ENCODE measurements at regions not wholly inside any gene's neighbourhood (a gene's known extent, or its start where the extent isn't known, plus 50 kb on each side); places are given as distances from the start of the nearest gene placed in this dataset.
"Not testable (repeated sequence)": the region's sequence is repeated elsewhere in the genome, so short reads cannot be mapped to it uniquely, and the experiment has no call there.

DNA sequence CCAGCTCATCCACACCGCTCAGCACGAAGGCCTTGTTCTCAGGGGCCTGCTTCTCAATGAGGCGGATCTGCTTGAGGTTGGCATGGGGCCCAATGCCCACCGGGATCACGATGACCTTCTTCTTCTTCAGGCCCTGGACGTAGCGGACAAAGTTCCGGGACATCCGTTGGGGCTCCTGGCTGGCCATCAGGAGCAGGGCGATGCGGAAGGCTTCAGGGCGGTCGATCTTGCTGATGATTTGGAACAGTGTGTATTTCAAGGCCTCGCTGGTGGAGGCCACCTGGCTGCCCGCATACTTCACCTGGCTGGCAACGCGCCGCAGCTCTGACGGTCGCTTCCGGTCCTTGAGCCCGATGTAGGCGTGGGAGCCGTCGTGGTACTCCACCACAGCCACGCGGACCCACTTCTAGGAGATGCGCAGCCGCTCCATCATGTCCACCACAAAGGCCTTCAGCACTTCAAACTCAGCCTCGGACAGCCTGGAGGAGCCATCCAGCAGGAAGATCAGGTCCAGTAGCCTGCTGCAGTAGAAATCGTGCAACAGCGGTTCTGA lies 105.0 kb upstream of the CCT8L2 start:
- H3K4me2 ChIP-seq (ENCODE audit: insufficient read depth, low read length); H3K9me3 ChIP-seq (replicated peaks; ENCODE audit: control insufficient read depth, insufficient read depth, low read length); H4K20me1 ChIP-seq (replicated peaks; ENCODE audit: control insufficient read depth, extremely low read depth, insufficient read depth, low read length); intact Hi-C loops (cut with micrococcal nuclease); H3K4me3 ChIP-seq (replicated peaks in 1 of 3; ENCODE audit: insufficient read depth in 1 of 3, low read depth in 1 of 3, low read length in 3 of 3); FAIRE-seq; H3K9ac ChIP-seq (replicated peaks; ENCODE audit: extremely low read depth, insufficient read depth, low read length); H2AFZ ChIP-seq (ENCODE audit: low read depth, low read length); H3K9me1 ChIP-seq (replicated peaks; ENCODE audit: control insufficient read depth, extremely low read depth, insufficient read depth, low read length); H3K27ac ChIP-seq (ENCODE audit: insufficient read depth, low read depth, low read length); dilution Hi-C loops (cut with MboI; ENCODE audit: extremely low pct_ligation_motif_present, low sequenced_read_pairs); H3K36me3 ChIP-seq (ENCODE audit: control insufficient read depth in 2 of 2, extremely low read depth in 1 of 2, insufficient read depth in 2 of 2, low read length in 2 of 2); H3K4me1 ChIP-seq (ENCODE audit: control insufficient read depth, extremely low read depth, insufficient read depth, low read length); H3K27me3 ChIP-seq (ENCODE audit: control insufficient read depth in 2 of 2, insufficient read depth in 2 of 2, low read length in 2 of 2); BruUV-seq (replicated peaks); H3K79me2 ChIP-seq (ENCODE audit: control insufficient read depth, insufficient read depth, low read length); DNase-seq (ENCODE audit: low read depth, low spot score); POLR2A ChIA-PET; CTCF ChIA-PET: not testable (repeated sequence)

DNA sequence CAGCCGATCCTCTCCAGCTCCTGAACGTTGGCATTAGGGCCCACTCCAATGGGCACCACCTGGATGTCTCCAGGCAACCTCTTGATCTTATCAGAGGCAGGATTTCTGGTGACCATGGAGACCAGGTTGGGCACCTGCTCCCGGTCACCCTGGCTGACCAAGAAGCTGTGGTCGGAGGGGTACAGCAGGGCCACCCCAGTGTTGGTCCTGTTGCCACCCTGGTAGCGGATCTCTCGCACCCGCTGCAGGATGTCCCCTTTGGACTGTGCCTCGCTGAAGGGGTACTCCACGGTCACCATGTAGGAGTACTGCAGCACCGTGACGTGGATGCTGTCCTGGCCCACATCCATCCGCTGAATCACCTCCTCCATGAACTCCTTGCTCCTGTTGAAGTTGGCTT lies 104.3 kb upstream of the CCT8L2 start:
- H3K9me3 ChIP-seq (replicated peaks; ENCODE audit: control insufficient read depth, insufficient read depth, low read length); H4K20me1 ChIP-seq (replicated peaks; ENCODE audit: control insufficient read depth, extremely low read depth, insufficient read depth, low read length); H2AFZ ChIP-seq (ENCODE audit: low read depth, low read length); H3K9me1 ChIP-seq (replicated peaks; ENCODE audit: control insufficient read depth, extremely low read depth, insufficient read depth, low read length); H3K36me3 ChIP-seq (ENCODE audit: control insufficient read depth in 2 of 2, extremely low read depth in 1 of 2, insufficient read depth in 2 of 2, low read length in 2 of 2); intact Hi-C loops (cut with micrococcal nuclease); H3K4me1 ChIP-seq (ENCODE audit: control insufficient read depth, extremely low read depth, insufficient read depth, low read length); CTCF ChIA-PET; H3K9ac ChIP-seq (replicated peaks; ENCODE audit: extremely low read depth, insufficient read depth, low read length); H3K27ac ChIP-seq (ENCODE audit: insufficient read depth, low read depth, low read length); H3K27me3 ChIP-seq (ENCODE audit: control insufficient read depth in 2 of 2, insufficient read depth in 2 of 2, low read length in 2 of 2); BruUV-seq (replicated peaks); FAIRE-seq; DNase-seq (ENCODE audit: low read depth, low spot score); POLR2A ChIA-PET; H3K4me2 ChIP-seq (ENCODE audit: insufficient read depth, low read length); H3K4me3 ChIP-seq (replicated peaks in 1 of 3; ENCODE audit: insufficient read depth in 1 of 3, low read depth in 1 of 3, low read length in 3 of 3); H3K79me2 ChIP-seq (ENCODE audit: control insufficient read depth, insufficient read depth, low read length); dilution Hi-C loops (cut with MboI; ENCODE audit: extremely low pct_ligation_motif_present, low sequenced_read_pairs): not testable (repeated sequence)

DNA sequence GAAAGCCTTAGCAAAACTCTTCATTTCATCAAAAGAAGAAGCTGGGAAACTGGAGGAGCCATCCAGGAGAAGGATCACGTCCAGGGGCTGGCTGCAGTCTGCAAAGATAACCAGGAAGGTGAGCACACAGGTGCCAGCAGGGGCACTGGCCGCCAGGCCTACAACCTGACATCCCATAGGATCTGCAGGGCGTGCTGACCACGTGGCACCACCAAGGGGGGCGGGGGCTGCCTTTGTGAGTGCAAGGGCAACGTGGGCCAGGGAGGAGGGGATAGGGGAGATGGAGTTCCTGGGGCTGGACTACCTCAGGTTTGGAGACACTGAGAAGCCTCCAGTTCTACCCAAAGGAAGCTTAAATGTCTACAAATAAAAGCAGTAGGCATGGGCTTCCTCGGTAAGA lies 102.7 kb upstream of the CCT8L2 start:
- Histone ChIP-seq H3K36me3 (ENCODE audit: control insufficient read depth in 2 of 2, extremely low read depth in 1 of 2, insufficient read depth in 2 of 2, low read length in 2 of 2) (no peaks in the 10 kb centered on the region), H3K4me2 (ENCODE audit: insufficient read depth, low read length) (no peak overlapping the region), H3K9me3 (replicated peaks; ENCODE audit: control insufficient read depth, insufficient read depth, low read length) (peaks cover 2% of the 10 kb centered on the region), H3K79me2 (ENCODE audit: control insufficient read depth, insufficient read depth, low read length) (no peaks in the 10 kb centered on the region), H3K4me3 (replicated peaks in 1 of 3; ENCODE audit: insufficient read depth in 1 of 3, low read depth in 1 of 3, low read length in 3 of 3) (no peak overlapping the region), H3K9ac (replicated peaks; ENCODE audit: extremely low read depth, insufficient read depth, low read length) (no peak overlapping the region), H3K4me1 (ENCODE audit: control insufficient read depth, extremely low read depth, insufficient read depth, low read length) (no peaks in the 10 kb centered on the region), H3K27me3 (ENCODE audit: control insufficient read depth in 2 of 2, insufficient read depth in 2 of 2, low read length in 2 of 2) (no peaks in the 10 kb centered on the region), H3K27ac (ENCODE audit: insufficient read depth, low read depth, low read length) (no peak overlapping the region), H3K9me1 (replicated peaks; ENCODE audit: control insufficient read depth, extremely low read depth, insufficient read depth, low read length) (no peaks in the 10 kb centered on the region), H4K20me1 (replicated peaks; ENCODE audit: control insufficient read depth, extremely low read depth, insufficient read depth, low read length) (no peaks in the 10 kb centered on the region), H2AFZ (ENCODE audit: low read depth, low read length) (no peak overlapping the region)
- no peak for FAIRE-seq
- no peak for DNase-seq (ENCODE audit: low read depth, low spot score)
- dilution Hi-C loops (cut with MboI; ENCODE audit: extremely low pct_ligation_motif_present, low sequenced_read_pairs) (no loop called here), intact Hi-C loops (cut with micrococcal nuclease) (no loop called here)
- BruUV-seq (replicated peaks) = no TSS peak
- TF ChIP-seq MYC (IDR thresholded peaks at IDR 0.05; ENCODE audit: low read depth, low read length) (no peak), JUN (IDR thresholded peaks at IDR 0.05; ENCODE audit: borderline replicate concordance, insufficient read depth, insufficient read length, low read depth) (no peak), EZH2 (IDR thresholded peaks at IDR 0.05; ENCODE audit: borderline replicate concordance, low read depth, low read length, severe bottlenecking) (no peak), FOS (IDR thresholded peaks at IDR 0.05; ENCODE audit: borderline replicate concordance, insufficient read depth, low read length) (no peak), POLR2A (IDR thresholded peaks at IDR 0.05; ENCODE audit: low read depth, low read length) (no peak), POLR2AphosphoS5 (IDR thresholded peaks at IDR 0.05; ENCODE audit: insufficient read depth, low read depth, low read length) (no peak), GATA2 (IDR thresholded peaks at IDR 0.05; ENCODE audit: insufficient read depth, insufficient read length, low read depth, low read length) (no peak)
- TF ChIP-seq, protein P1, sequence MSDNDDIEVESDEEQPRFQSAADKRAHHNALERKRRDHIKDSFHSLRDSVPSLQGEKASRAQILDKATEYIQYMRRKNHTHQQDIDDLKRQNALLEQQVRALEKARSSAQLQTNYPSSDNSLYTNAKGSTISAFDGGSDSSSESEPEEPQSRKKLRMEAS (IDR thresholded peaks at IDR 0.05; ENCODE audit: insufficient read depth, insufficient read length) = no peak
- TF ChIP-seq, protein P2, sequence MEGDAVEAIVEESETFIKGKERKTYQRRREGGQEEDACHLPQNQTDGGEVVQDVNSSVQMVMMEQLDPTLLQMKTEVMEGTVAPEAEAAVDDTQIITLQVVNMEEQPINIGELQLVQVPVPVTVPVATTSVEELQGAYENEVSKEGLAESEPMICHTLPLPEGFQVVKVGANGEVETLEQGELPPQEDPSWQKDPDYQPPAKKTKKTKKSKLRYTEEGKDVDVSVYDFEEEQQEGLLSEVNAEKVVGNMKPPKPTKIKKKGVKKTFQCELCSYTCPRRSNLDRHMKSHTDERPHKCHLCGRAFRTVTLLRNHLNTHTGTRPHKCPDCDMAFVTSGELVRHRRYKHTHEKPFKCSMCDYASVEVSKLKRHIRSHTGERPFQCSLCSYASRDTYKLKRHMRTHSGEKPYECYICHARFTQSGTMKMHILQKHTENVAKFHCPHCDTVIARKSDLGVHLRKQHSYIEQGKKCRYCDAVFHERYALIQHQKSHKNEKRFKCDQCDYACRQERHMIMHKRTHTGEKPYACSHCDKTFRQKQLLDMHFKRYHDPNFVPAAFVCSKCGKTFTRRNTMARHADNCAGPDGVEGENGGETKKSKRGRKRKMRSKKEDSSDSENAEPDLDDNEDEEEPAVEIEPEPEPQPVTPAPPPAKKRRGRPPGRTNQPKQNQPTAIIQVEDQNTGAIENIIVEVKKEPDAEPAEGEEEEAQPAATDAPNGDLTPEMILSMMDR (IDR thresholded peaks at IDR 0.05; ENCODE audit: extremely low read depth in 1 of 2, insufficient read depth in 1 of 2, low read depth in 1 of 2, low read length in 2 of 2) = no peak
- ChIA-PET POLR2A (no interaction called here), CTCF (no interaction called here)
